ENCODE measurements at regions not wholly inside any gene's neighbourhood (a gene's known extent, or its start where the extent isn't known, plus 50 kb on each side); places are given as distances from the start of the nearest gene placed in this dataset.

DNA sequence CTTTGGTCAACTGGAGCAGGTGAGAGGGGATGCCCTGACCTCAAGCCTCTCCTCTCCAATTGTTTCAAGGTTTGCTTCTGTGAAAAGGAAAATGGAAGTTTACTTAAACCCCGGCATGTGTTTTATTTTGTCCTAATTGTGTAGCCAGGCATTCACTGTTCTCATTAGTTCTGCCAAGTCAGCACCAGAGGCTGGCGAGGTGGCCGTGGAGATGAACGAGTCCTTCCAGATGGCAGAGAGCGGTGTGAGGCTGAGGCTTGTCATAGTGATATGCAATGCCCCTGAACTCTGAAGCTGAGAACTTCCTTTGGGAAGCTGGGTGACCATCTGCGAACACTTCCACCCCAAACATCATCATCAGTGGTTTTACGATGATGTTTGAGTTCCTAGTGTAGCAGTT is 199.6 kb downstream of the TJP1 start:
- intact Hi-C loops (cut with micrococcal nuclease): no loop called here
- no peaks in the 10 kb centered on the region for H3K36me3 Mint-ChIP-seq (ENCODE audit: low read depth)
- H3K27ac Mint-ChIP-seq: no peak overlapping the region
- no peaks in the 10 kb centered on the region for H3K27me3 Mint-ChIP-seq
- H3K4me1 Mint-ChIP-seq (ENCODE audit: low read depth): no peaks in the 10 kb centered on the region
- H3K9me3 Mint-ChIP-seq: no peaks in the 10 kb centered on the region
- H3K4me3 Mint-ChIP-seq: no peak overlapping the region

DNA sequence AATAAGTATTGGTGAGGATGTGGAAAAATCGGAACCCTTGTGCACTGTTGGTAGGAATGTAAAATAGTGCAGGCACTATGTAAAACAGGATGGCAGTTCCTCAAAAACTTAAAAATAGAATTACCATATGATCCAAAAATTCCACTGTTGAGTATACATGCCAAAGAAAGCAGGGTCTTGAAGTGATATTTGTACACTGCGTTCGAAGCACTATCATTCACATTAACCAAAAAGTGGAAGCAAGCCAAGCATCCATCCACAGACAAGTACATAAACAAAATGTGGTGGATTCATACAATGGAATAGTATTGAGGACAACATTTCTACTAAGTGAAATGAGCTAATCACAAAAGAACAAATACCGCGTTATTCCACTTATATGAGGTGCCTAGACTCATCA is 200.7 kb downstream of the TJP1 start:
- Mint-ChIP-seq H3K4me3 (no peak overlapping the region), H3K4me1 (ENCODE audit: low read depth) (no peaks in the 10 kb centered on the region), H3K36me3 (ENCODE audit: low read depth) (no peaks in the 10 kb centered on the region), H3K27ac (no peak overlapping the region), H3K9me3 (no peaks in the 10 kb centered on the region), H3K27me3 (no peaks in the 10 kb centered on the region)
- intact Hi-C loops (cut with micrococcal nuclease): no loop called here

DNA sequence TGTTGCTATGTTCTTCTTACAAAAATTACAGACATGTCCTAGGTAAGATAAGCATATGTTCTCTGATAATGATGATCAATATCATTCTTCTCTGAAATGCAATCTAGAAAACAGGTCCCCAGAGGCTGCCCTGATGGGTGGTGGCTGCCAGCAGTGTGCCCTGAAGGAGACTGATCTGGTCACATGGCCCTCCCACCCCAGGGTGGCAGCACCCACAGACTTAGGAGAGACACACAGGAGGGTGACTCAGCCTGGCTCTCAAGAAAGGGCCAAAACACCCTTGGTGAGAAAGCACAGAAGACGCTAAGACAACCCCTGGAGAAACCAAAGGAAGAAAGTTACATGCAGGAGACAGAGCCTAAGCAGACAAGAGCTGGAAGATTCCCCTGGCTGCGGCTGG is 203.7 kb downstream of the TJP1 start:
- no peaks in the 10 kb centered on the region for H3K27me3 Mint-ChIP-seq
- no peaks in the 10 kb centered on the region for H3K36me3 Mint-ChIP-seq (ENCODE audit: low read depth)
- intact Hi-C loops (cut with micrococcal nuclease): no loop called here
- no peak overlapping the region for H3K27ac Mint-ChIP-seq
- H3K4me3 Mint-ChIP-seq: no peak overlapping the region
- no peaks in the 10 kb centered on the region for H3K4me1 Mint-ChIP-seq (ENCODE audit: low read depth)
- H3K9me3 Mint-ChIP-seq: no peaks in the 10 kb centered on the region

DNA sequence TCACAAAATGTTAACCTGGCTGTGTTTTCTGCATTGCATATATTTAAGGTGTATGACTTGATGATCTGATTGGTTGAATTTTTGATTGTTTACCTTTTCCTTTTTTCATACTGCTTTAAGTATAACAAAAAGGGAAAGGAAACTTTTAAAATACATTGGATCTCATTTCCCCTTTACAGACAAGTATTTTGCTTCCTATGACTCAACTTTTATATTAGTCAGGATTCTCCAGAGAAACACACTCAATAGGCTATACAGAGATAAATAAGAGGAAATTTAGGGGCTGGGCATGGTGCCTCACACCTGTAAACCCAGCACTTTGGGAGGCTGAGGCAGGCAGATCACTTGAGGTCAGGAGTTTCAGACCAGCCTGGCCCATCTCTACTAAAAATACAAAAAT is 205.8 kb downstream of the TJP1 start:
- H3K9me3 Mint-ChIP-seq: no peaks in the 10 kb centered on the region
- no peaks in the 10 kb centered on the region for H3K36me3 Mint-ChIP-seq (ENCODE audit: low read depth)
- no peak overlapping the region for H3K27ac Mint-ChIP-seq
- no peaks in the 10 kb centered on the region for H3K27me3 Mint-ChIP-seq
- H3K4me1 Mint-ChIP-seq (ENCODE audit: low read depth): no peaks in the 10 kb centered on the region
- no peak overlapping the region for H3K4me3 Mint-ChIP-seq
- intact Hi-C loops (cut with micrococcal nuclease): no loop called here

DNA sequence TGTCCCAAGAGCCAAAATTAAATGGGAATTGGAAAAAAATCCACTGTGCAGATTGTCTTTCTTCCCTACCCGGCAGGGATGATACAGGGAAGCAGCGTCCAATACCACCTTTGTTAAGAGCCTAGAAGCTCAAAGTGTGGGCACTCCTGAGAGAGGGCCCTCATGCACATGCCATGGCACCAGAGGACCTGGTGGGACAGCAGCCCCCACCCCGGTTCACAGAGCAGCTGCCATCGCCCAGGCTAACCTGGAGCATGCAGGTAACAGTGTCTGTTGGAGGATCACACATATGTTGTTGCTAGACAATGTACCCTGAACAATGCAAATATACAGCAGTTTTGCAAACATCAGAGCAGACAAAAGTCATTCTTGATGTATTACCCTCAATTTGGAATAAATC is 206.5 kb downstream of the TJP1 start:
- Mint-ChIP-seq H3K36me3 (ENCODE audit: low read depth) (no peaks in the 10 kb centered on the region), H3K4me3 (no peak overlapping the region), H3K27me3 (no peaks in the 10 kb centered on the region), H3K4me1 (ENCODE audit: low read depth) (no peaks in the 10 kb centered on the region), H3K27ac (no peak overlapping the region), H3K9me3 (no peaks in the 10 kb centered on the region)
- intact Hi-C loops (cut with micrococcal nuclease): no loop called here

DNA sequence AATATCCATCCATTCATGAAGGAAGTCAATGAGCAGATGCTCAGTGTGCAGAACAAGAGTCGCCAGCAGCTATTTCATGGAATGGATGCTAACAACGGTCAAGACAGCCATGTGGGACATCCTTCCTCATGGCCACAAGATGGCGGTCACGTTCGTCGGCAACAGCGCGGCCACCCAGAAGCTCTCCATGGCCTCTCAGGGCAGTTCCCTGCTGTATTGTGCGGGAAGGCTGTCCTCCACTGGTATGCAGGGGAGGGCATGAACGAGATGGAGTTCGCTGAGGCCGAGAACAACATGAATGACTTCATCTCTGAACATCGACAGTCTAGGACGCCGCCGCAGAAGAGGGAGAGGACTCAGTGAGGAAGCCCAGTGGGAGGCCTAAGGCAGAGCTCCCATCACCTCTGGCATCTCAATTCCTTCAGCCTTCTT is 208.3 kb downstream of the TJP1 start:
- H3K4me3 Mint-ChIP-seq: no peak overlapping the region
- H3K27me3 Mint-ChIP-seq: no peaks in the 10 kb centered on the region
- intact Hi-C loops (cut with micrococcal nuclease): no loop called here
- no peaks in the 10 kb centered on the region for H3K4me1 Mint-ChIP-seq (ENCODE audit: low read depth)
- H3K27ac Mint-ChIP-seq: no peak overlapping the region
- no peaks in the 10 kb centered on the region for H3K9me3 Mint-ChIP-seq
- H3K36me3 Mint-ChIP-seq (ENCODE audit: low read depth): no peaks in the 10 kb centered on the region

DNA sequence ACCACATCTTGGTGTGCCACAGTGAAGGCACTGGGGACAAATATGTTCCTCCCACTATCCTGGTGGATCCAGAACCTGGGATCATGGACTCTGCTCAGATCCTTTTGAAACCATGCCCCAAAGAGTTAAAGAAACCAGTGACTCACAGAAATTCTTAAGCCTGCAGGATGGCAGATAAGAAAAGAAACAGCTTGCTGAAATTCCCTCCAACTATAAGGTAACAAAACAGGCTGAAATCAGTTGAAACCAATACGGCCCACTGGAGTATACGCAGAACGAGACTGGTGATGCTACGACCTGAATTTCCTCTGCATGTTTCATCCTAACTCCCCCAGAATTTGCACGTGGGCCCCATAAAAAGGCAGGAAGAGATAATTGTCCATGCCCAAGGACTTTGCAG is 209.6 kb downstream of the TJP1 start:
- Mint-ChIP-seq H3K27ac (no peak overlapping the region), H3K9me3 (no peaks in the 10 kb centered on the region), H3K4me1 (ENCODE audit: low read depth) (no peaks in the 10 kb centered on the region), H3K4me3 (no peak overlapping the region), H3K36me3 (ENCODE audit: low read depth) (no peaks in the 10 kb centered on the region), H3K27me3 (no peaks in the 10 kb centered on the region)
- intact Hi-C loops (cut with micrococcal nuclease): no loop called here

DNA sequence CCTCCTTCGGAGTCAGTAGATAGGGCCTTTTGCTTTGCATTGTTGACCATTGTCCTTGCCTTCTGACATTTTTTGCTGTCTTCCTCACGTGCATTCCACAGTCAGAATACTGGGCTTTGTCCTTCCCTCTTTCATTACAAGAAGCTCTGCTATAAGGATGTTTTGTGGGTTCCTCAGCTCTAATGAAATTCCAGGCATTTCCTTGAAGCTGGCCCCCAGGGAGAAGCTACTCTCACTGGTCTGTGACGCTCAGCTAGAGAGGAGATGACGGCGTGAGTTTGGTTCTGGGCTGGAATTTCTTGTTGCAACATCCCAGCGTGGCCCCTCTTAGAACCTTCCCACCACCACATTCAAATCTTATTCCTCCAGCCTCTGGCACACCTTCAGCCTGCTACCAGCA is 210.2 kb downstream of the TJP1 start:
- intact Hi-C loops (cut with micrococcal nuclease): no loop called here
- no peaks in the 10 kb centered on the region for H3K36me3 Mint-ChIP-seq (ENCODE audit: low read depth)
- H3K27ac Mint-ChIP-seq: no peak overlapping the region
- no peaks in the 10 kb centered on the region for H3K4me1 Mint-ChIP-seq (ENCODE audit: low read depth)
- H3K9me3 Mint-ChIP-seq: no peaks in the 10 kb centered on the region
- H3K27me3 Mint-ChIP-seq: no peaks in the 10 kb centered on the region
- no peak overlapping the region for H3K4me3 Mint-ChIP-seq

DNA sequence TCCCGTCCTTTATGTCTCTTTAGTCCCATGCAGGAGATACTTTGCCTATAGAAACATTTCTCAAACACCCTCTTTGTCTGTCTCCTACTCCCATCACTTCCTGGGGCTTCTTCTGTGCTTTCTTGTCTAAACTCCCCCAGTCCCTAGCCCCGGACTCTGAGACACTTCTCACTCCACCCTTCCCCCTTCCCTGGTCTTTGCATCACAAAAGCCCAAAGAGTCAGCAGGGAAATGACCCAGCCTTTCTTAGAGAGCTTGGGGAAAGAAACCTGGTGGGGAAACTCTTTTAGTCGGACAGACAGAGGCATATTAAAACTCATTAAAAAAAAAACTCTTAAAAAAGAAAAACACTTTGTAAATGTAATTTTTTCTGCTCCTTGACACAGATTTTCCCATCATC is 211.2 kb downstream of the TJP1 start:
- no peak overlapping the region for H3K4me3 Mint-ChIP-seq
- H3K36me3 Mint-ChIP-seq (ENCODE audit: low read depth): no peaks in the 10 kb centered on the region
- H3K9me3 Mint-ChIP-seq: no peaks in the 10 kb centered on the region
- intact Hi-C loops (cut with micrococcal nuclease): no loop called here
- H3K4me1 Mint-ChIP-seq (ENCODE audit: low read depth): no peaks in the 10 kb centered on the region
- H3K27ac Mint-ChIP-seq: no peak overlapping the region
- H3K27me3 Mint-ChIP-seq: no peaks in the 10 kb centered on the region

DNA sequence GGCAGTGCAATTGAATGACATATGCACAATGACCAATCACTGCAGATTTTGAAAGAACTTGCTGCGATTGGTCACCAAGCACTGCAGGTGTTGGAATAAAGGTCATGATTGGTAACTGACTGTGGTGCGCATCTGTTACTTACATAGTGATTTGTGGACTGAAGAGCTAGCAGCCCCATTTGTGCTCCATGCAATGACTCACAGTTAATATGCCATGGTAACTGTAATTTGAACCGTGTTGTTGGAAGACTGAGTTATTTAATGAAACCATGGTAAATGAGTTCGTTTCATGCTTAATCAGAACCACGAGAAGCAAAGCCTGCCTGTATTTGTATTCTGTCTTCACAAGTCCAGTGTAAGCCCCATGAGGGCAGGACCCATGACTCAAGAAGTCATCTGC is 220.5 kb downstream of the TJP1 start:
- Mint-ChIP-seq H3K36me3 (ENCODE audit: low read depth) (no peaks in the 10 kb centered on the region), H3K9me3 (no peaks in the 10 kb centered on the region), H3K4me3 (no peak overlapping the region), H3K4me1 (ENCODE audit: low read depth) (no peaks in the 10 kb centered on the region), H3K27me3 (no peaks in the 10 kb centered on the region), H3K27ac (no peak overlapping the region)
- intact Hi-C loops (cut with micrococcal nuclease): no loop called here

DNA sequence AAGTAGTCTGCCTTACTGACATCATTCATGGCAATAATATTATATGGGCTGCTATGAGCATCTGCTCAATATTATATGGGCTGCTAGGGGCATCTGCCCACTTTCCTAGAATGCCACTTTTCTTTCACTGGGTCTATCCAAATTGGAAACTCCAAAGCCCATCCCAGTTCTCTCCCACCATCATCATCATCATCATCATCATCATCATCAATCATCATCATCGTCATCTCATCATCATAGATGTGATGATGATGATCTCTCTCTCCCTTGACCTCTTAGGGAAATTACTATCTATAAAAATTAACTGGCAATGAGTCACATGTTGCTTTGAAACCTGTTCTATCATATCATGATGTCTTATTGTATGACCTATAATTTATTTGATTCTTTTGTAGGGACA is 222.0 kb downstream of the TJP1 start:
- Mint-ChIP-seq H3K27me3 (no peaks in the 10 kb centered on the region), H3K4me3 (no peak overlapping the region), H3K9me3 (no peaks in the 10 kb centered on the region), H3K27ac (no peak overlapping the region), H3K36me3 (ENCODE audit: low read depth) (no peaks in the 10 kb centered on the region), H3K4me1 (ENCODE audit: low read depth) (no peaks in the 10 kb centered on the region)
- intact Hi-C loops (cut with micrococcal nuclease): no loop called here

DNA sequence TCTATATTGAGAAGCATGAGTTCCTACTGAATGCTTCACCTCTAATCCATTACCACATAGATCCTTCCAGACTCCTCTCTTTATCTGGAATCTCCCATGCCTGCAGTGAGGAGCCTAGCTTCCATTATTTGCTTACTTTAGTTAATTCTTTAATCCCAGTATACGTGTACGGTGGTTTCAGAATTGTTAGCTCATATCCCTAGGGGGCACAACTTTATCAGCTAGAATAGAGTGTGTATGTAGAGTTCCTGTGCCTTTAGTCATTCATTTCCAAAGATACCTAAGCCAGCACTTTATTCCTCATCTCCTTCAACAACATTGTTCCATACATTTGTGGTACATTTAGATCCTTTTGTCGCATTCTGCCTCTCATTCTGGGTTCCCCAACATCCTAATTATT is 226.0 kb downstream of the TJP1 start:
- Mint-ChIP-seq H3K9me3 (no peaks in the 10 kb centered on the region), H3K4me1 (ENCODE audit: low read depth) (no peaks in the 10 kb centered on the region), H3K27me3 (no peaks in the 10 kb centered on the region), H3K27ac (no peak overlapping the region), H3K4me3 (no peak overlapping the region), H3K36me3 (ENCODE audit: low read depth) (no peaks in the 10 kb centered on the region)
- intact Hi-C loops (cut with micrococcal nuclease): no loop called here

DNA sequence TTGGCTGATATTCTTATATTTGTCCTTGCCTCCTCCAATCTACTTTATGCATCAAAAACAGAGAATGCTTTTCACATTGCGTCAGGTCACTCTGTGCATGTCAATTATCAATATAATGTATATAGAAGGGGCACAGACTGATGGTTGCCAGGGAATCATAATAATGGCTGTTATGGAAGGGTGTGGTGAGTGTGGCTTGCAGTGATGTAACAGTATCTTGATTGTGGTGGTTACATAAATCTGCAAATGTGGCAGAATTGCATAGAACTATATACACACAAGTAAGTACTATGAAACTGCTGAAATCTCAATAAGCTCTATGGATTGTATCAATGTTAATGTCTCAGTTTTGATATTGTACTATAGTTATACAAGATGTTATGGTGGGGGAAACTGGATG is 228.6 kb downstream of the TJP1 start:
- H3K36me3 Mint-ChIP-seq (ENCODE audit: low read depth): no peaks in the 10 kb centered on the region
- no peak overlapping the region for H3K27ac Mint-ChIP-seq
- H3K4me3 Mint-ChIP-seq: no peak overlapping the region
- H3K9me3 Mint-ChIP-seq: no peaks in the 10 kb centered on the region
- intact Hi-C loops (cut with micrococcal nuclease): no loop called here
- no peaks in the 10 kb centered on the region for H3K4me1 Mint-ChIP-seq (ENCODE audit: low read depth)
- no peaks in the 10 kb centered on the region for H3K27me3 Mint-ChIP-seq

DNA sequence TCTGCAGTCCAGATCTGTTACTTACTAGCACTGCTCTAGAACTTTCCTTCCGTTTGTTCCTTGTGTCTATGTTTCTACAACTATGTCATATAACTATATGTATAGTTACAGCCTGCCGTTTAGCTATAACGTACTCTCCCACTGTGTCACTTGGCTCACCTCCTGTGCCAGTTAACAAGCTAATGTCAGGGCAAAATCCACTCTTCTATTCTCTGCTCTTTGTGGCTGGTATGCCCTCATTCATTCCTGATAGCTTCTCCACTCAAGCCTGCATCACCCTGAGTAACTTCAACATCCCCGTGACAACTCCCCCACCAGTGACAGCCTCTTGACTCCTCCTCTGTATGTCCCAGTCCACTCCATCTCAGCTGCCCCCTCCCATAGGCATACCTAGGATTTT is 229.2 kb downstream of the TJP1 start:
- no peak overlapping the region for H3K4me3 Mint-ChIP-seq
- no peaks in the 10 kb centered on the region for H3K9me3 Mint-ChIP-seq
- intact Hi-C loops (cut with micrococcal nuclease): no loop called here

DNA sequence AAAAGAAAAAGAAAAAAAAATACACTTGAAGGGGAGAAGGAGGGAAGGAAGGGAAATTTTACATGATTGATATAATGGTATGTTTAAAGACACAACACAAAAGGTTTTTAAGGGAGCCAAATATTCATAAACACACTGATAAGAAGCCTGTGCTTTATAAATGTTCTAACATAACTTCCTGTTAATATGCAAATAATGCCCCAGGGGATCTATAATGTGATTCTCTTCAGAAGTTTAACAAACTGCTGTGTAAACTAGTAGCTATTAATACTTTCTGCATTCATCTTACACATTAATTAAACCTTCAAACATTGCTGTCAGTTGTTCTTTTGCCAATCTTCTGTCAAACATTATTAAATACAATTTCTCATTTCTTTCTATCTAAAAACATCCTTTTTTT is 231.6 kb downstream of the TJP1 start:
- Mint-ChIP-seq H3K9me3 (no peaks in the 10 kb centered on the region), H3K4me3 (no peak overlapping the region), H3K27ac (no peak overlapping the region), H3K27me3 (no peaks in the 10 kb centered on the region), H3K36me3 (ENCODE audit: low read depth) (no peaks in the 10 kb centered on the region), H3K4me1 (ENCODE audit: low read depth) (no peaks in the 10 kb centered on the region)
- intact Hi-C loops (cut with micrococcal nuclease): no loop called here

More for the DNA sequence above, 229.2 kb downstream of the TJP1 start:
- no peak overlapping the region for H3K27ac Mint-ChIP-seq
- H3K4me1 Mint-ChIP-seq (ENCODE audit: low read depth): no peaks in the 10 kb centered on the region
- no peaks in the 10 kb centered on the region for H3K36me3 Mint-ChIP-seq (ENCODE audit: low read depth)
- no peaks in the 10 kb centered on the region for H3K27me3 Mint-ChIP-seq

DNA sequence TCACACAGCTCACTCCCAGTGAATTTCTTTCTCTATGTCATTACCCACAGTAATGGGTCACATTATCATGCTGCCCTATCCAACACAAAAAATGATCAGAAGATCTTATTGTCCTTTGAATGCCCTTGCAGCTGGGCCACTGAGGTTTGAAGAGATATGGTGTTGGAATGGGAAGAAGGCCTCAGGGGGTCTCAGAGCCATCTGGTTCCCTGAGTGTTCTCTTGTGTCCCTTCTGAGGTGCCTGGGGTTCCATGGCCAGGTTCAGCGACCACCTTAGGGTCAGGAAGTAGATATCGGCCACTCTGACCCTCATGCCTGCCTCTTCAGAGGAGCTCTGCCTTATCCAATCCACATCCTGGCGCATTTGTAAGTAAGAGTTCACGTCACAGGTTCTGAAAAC is 232.3 kb downstream of the TJP1 start:
- Mint-ChIP-seq H3K27ac (no peak overlapping the region), H3K4me1 (ENCODE audit: low read depth) (no peaks in the 10 kb centered on the region), H3K4me3 (no peak overlapping the region), H3K9me3 (no peaks in the 10 kb centered on the region), H3K27me3 (no peaks in the 10 kb centered on the region), H3K36me3 (ENCODE audit: low read depth) (no peaks in the 10 kb centered on the region)
- intact Hi-C loops (cut with micrococcal nuclease): no loop called here
